Kidney (tissue), 13 donors: ENCODE measurements at regions not wholly inside any gene's neighbourhood (a gene's known extent, or its start where the extent isn't known, plus 50 kb on each side); places are given as distances from the start of the nearest gene placed in this dataset.

ENCODE experiments used
- DNase-seq, 5 donors: peaks; one replicate each; pipeline ENCODE4 v3.0.0-alpha.2; 2013 to 2020
- FAIRE-seq: peaks from 2 replicates; lab custom pipeline; 2012; peaks lifted over from hg19 to GRCh38; lab: Jason Lieb, UNC
- H3K27ac ChIP-seq, 2 donors: one replicate each; pipeline ENCODE4 v1.7.0; 2013; ENCODE audit warnings: low read depth in 2 of 2, low read length in 2 of 2, inconsistent platforms in 1 of 2
- H3K27me3 ChIP-seq: one replicate; pipeline ENCODE4 v1.7.1; 2013; ENCODE audit warnings: low read length, inconsistent platforms; ENCODE audit not compliant: control insufficient read depth, insufficient read depth
- H3K36me3 ChIP-seq, 3 donors: one replicate each; pipeline versions ENCODE4 v1.7.0 to v1.7.1; 2013; ENCODE audit warnings: low read length in 3 of 3, control low read depth in 1 of 3, inconsistent platforms in 1 of 3; ENCODE audit not compliant: insufficient read depth in 3 of 3, control insufficient read depth in 2 of 3
- H3K4me1 ChIP-seq, 3 donors: one replicate each; pipeline versions ENCODE4 v1.7.0 to v1.7.1; 2013; ENCODE audit warnings: low read length in 3 of 3, inconsistent platforms in 1 of 3, low read depth in 1 of 3; ENCODE audit not compliant: control insufficient read depth in 2 of 3, insufficient read depth in 2 of 3
- H3K4me3 ChIP-seq, 3 donors: one replicate each; pipeline versions ENCODE4 v1.7.0 to v1.8.1; 2013; ENCODE audit warnings: low read length in 3 of 3, control low read depth in 1 of 3, inconsistent platforms in 1 of 3
- H3K9ac ChIP-seq, 3 donors: one replicate each; pipeline versions ENCODE4 v1.7.0 to v1.7.1; 2013; ENCODE audit warnings: low read length in 3 of 3, control low read depth in 1 of 3, inconsistent platforms in 1 of 3
- H3K9me3 ChIP-seq, 3 donors: one replicate each; pipeline versions ENCODE4 v1.7.0 to v1.7.1; 2013; ENCODE audit warnings: low read length in 3 of 3, control low read depth in 1 of 3, inconsistent platforms in 1 of 3; ENCODE audit not compliant: control insufficient read depth in 2 of 3, insufficient read depth in 1 of 3
- CTCF ChIP-seq: IDR thresholded peaks from 3 replicates; pipeline ENCODE4 v1.5.1; 2012; ENCODE audit warnings: mild to moderate bottlenecking, moderate library complexity, borderline replicate concordance; ENCODE audit not compliant: insufficient read depth; ENCODE audit errors: extremely low read depth
- intact Hi-C: fragments of 100-400 bp; cut with DNase I; formaldehyde crosslinking; loops from one replicate; pipeline ENCODE4 v1.11.1; 2022
- donor health status: control.
- donor health status: control.
- donor health status: control.
- donor health status: control.
- donor health status: control.
- donor health status: DM: yes; HTN: yes; CAD: no.
- donor health status: Normal renal cell carcinoma (clear cell type).

GRCh38 chrX:103151799-103152198 is 58.9 kb upstream of the NXF3 start:
- no peak for FAIRE-seq
- no peaks in the 10 kb centered on the region for H3K4me1 ChIP-seq
- intact Hi-C loops, result no loop called here
- no peak for TF ChIP-seq CTCF
- no peaks in the 10 kb centered on the region for H3K36me3 ChIP-seq
- no peak for DNase-seq
- no peak overlapping the region for H3K9ac ChIP-seq
- no peak overlapping the region for H3K27ac ChIP-seq
- H3K9me3 ChIP-seq, result no peaks in the 10 kb centered on the region
- H3K4me3 ChIP-seq, result no peak overlapping the region
- H3K27me3 ChIP-seq, result no peaks in the 10 kb centered on the region

GRCh38 chrX:103149652-103150051 is 56.7 kb upstream of the NXF3 start:
- H3K4me1 ChIP-seq, result no peaks in the 10 kb centered on the region
- no peak for FAIRE-seq
- no peak for DNase-seq
- intact Hi-C loops, result no loop called here
- TF ChIP-seq CTCF, result no peak
- H3K4me3 ChIP-seq, result no peak overlapping the region
- no peaks in the 10 kb centered on the region for H3K36me3 ChIP-seq
- H3K9ac ChIP-seq, result no peak overlapping the region
- H3K27me3 ChIP-seq, result no peaks in the 10 kb centered on the region
- no peaks in the 10 kb centered on the region for H3K9me3 ChIP-seq
- H3K27ac ChIP-seq, result no peak overlapping the region

- Histone ChIP-seq H3K36me3 (no peaks in the 10 kb centered on the region), H3K9ac (no peak overlapping the region), H3K27ac (no peak overlapping the region), H3K27me3 (no peaks in the 10 kb centered on the region), H3K4me1 (no peaks in the 10 kb centered on the region), H3K4me3 (no peak overlapping the region), H3K9me3 (no peaks in the 10 kb centered on the region)
- intact Hi-C loops, result no loop called here
- TF ChIP-seq CTCF, result no peak
- no peak for FAIRE-seq
- DNase-seq, result no peak
Observed at GRCh38 chrX:103148075-103148474, 55.1 kb upstream of the NXF3 start.
